ENCODE measurements at regions not wholly inside any gene's neighbourhood (a gene's known extent, or its start where the extent isn't known, plus 50 kb on each side); places are given as distances from the start of the nearest gene placed in this dataset.
"Not testable (repeated sequence)": the region's sequence is repeated elsewhere in the genome, so short reads cannot be mapped to it uniquely, and the experiment has no call there.

GRCh38 chr9:26667882-26668281 is 224.7 kb downstream of the CAAP1 start:
- no peak for DNase-seq (ENCODE audit: low read depth in 2 of 2)

GRCh38 chr9:26665666-26666065 is 226.9 kb downstream of the CAAP1 start:
- DNase-seq (ENCODE audit: low read depth in 2 of 2): no peak

- not testable (repeated sequence) for DNase-seq (ENCODE audit: low read depth in 2 of 2)
Measured at GRCh38 chr9:26664087-26664773, 228.4 kb downstream of the CAAP1 start.

GRCh38 chr9:26662476-26662875 is 230.1 kb downstream of the CAAP1 start:
- DNase-seq (ENCODE audit: low read depth in 2 of 2): no peak

- no peak for DNase-seq (ENCODE audit: low read depth in 2 of 2)
Measured at GRCh38 chr9:26658476-26658875, 234.1 kb downstream of the CAAP1 start.

GRCh38 chr9:26657958-26658357 is 234.6 kb downstream of the CAAP1 start:
- DNase-seq (ENCODE audit: low read depth in 2 of 2): no peak

- DNase-seq (ENCODE audit: low read depth in 2 of 2): peak; percentile 12 to 26
Measured at GRCh38 chr9:26656003-26656870, 236.4 kb downstream of the CAAP1 start.

GRCh38 chr9:26655166-26655565 is 237.4 kb downstream of the CAAP1 start:
- DNase-seq (ENCODE audit: low read depth in 2 of 2): no peak

- DNase-seq (ENCODE audit: low read depth in 2 of 2): peak in 1 of 2 donors; percentile 1
Measured at GRCh38 chr9:26650325-26650724, 242.3 kb downstream of the CAAP1 start.

GRCh38 chr9:26643826-26644225 is 248.8 kb downstream of the CAAP1 start:
- DNase-seq (ENCODE audit: low read depth in 2 of 2): no peak

GRCh38 chr9:26639761-26640160 is 252.8 kb downstream of the CAAP1 start:
- DNase-seq (ENCODE audit: low read depth in 2 of 2): no peak

- DNase-seq (ENCODE audit: low read depth in 2 of 2): no peak
Measured at GRCh38 chr9:26637101-26637500, 255.5 kb downstream of the CAAP1 start.

- peak in 1 of 2 donors; percentile 3 for DNase-seq (ENCODE audit: low read depth in 2 of 2)
Measured at GRCh38 chr9:26613851-26614350, 278.7 kb downstream of the CAAP1 start.

GRCh38 chr9:26612211-26612610 is 280.4 kb downstream of the CAAP1 start:
- DNase-seq (ENCODE audit: low read depth in 2 of 2): no peak

- no peak for DNase-seq (ENCODE audit: low read depth in 2 of 2)
Measured at GRCh38 chr9:26606756-26607155, 285.8 kb downstream of the CAAP1 start.

GRCh38 chr9:26605367-26605766 is 287.2 kb downstream of the CAAP1 start:
- DNase-seq (ENCODE audit: low read depth in 2 of 2): no peak

GRCh38 chr9:26604076-26604662 is 288.4 kb downstream of the CAAP1 start:
- DNase-seq (ENCODE audit: low read depth in 2 of 2): no peak

GRCh38 chr9:26603617-26604016 is 289.0 kb downstream of the CAAP1 start:
- no peak for DNase-seq (ENCODE audit: low read depth in 2 of 2)

GRCh38 chr9:26597542-26598149 is 295.0 kb downstream of the CAAP1 start:
- no peak for DNase-seq (ENCODE audit: low read depth in 2 of 2)

- DNase-seq (ENCODE audit: low read depth in 2 of 2): no peak
Measured at GRCh38 chr9:26579056-26579455, 313.5 kb downstream of the CAAP1 start.

- DNase-seq (ENCODE audit: low read depth in 2 of 2): no peak
Measured at GRCh38 chr9:26574898-26575440, 317.6 kb downstream of the CAAP1 start.

GRCh38 chr9:26574256-26574655 is 318.3 kb downstream of the CAAP1 start:
- no peak for DNase-seq (ENCODE audit: low read depth in 2 of 2)
